H9 (cell line): ENCODE measurements at regions not wholly inside any gene's neighbourhood (a gene's known extent, or its start where the extent isn't known, plus 50 kb on each side); places are given as distances from the start of the nearest gene placed in this dataset.

ENCODE experiments used
- DNase-seq: peaks from one replicate; pipeline ENCODE4 v3.0.0-alpha.2; 2017
- H2AFZ ChIP-seq: one replicate; pipeline ENCODE4 v1.6.1; 2013; ENCODE audit warnings: mild to moderate bottlenecking, low read length, control low read depth, moderate library complexity
- H2AK5ac ChIP-seq: 2 replicates; pipeline ENCODE4 v1.6.1; 2013; ENCODE audit warnings: low read length, control low read depth, mixed read lengths; ENCODE audit not compliant: insufficient read length
- H2BK120ac ChIP-seq: one replicate; pipeline ENCODE4 v1.6.1; 2013; ENCODE audit warnings: low read depth, mild to moderate bottlenecking, low read length, control low read depth, inconsistent platforms; ENCODE audit not compliant: poor library complexity, severe bottlenecking
- H2BK12ac ChIP-seq: 2 replicates; pipeline ENCODE4 v1.6.1; 2013; ENCODE audit warnings: low read length, control low read depth, mixed read lengths, low read depth; ENCODE audit not compliant: insufficient read length
- H2BK15ac ChIP-seq: 2 replicates; pipeline ENCODE4 v1.6.1; 2013; ENCODE audit warnings: low read depth, low read length, control low read depth
- H2BK20ac ChIP-seq: one replicate; pipeline ENCODE4 v1.6.1; 2013; ENCODE audit warnings: low read depth, mild to moderate bottlenecking, low read length, control low read depth, inconsistent platforms; ENCODE audit not compliant: poor library complexity, severe bottlenecking
- H2BK5ac ChIP-seq: 2 replicates; pipeline ENCODE4 v1.6.1; 2013; ENCODE audit warnings: low read length, control low read depth, mixed read lengths; ENCODE audit not compliant: insufficient read length
- H3K14ac ChIP-seq: 2 replicates; pipeline ENCODE4 v1.6.1; 2013; ENCODE audit warnings: low read length, control low read depth; ENCODE audit not compliant: insufficient read depth
- H3K18ac ChIP-seq: 2 replicates; pipeline ENCODE4 v1.6.1; 2013; ENCODE audit warnings: low read depth, mild to moderate bottlenecking, mixed read lengths, low read length, control low read depth; ENCODE audit not compliant: insufficient read length
- H3K23ac ChIP-seq: 2 replicates; pipeline ENCODE4 v1.6.1; 2013; ENCODE audit warnings: low read length, control low read depth, mixed read lengths, low read depth; ENCODE audit not compliant: insufficient read length
- H3K23me2 ChIP-seq: 2 replicates; pipeline ENCODE4 v1.6.1; 2013; ENCODE audit warnings: low read depth, mild to moderate bottlenecking, mixed read lengths, low read length, control low read depth; ENCODE audit not compliant: insufficient read length, poor library complexity, severe bottlenecking
- H3K27ac ChIP-seq: 2 replicates; pipeline ENCODE4 v1.5.1; 2013; ENCODE audit warnings: low read length, control low read depth, mixed read lengths, low read depth; ENCODE audit not compliant: insufficient read length
- H3K27me3 ChIP-seq: 2 replicates; pipeline ENCODE4 v1.6.1; 2013; ENCODE audit warnings: low read length, control low read depth, inconsistent platforms; ENCODE audit not compliant: insufficient read depth
- H3K4ac ChIP-seq: 2 replicates; pipeline ENCODE4 v1.6.1; 2013; ENCODE audit warnings: low read depth, mild to moderate bottlenecking, control low read depth, inconsistent platforms, low read length, moderate library complexity
- H3K4me1 ChIP-seq: 2 replicates; pipeline ENCODE4 v1.6.1; 2013; ENCODE audit warnings: low read length, control low read depth, inconsistent platforms; ENCODE audit not compliant: insufficient read depth
- H3K4me2 ChIP-seq: 2 replicates; pipeline ENCODE4 v1.6.1; 2013; ENCODE audit warnings: low read length, control low read depth, mixed read lengths; ENCODE audit not compliant: insufficient read length, insufficient read depth
- H3K56ac ChIP-seq: 2 replicates; pipeline ENCODE4 v1.6.1; 2013; ENCODE audit warnings: low read depth, mild to moderate bottlenecking, mixed read lengths, low read length, control low read depth; ENCODE audit not compliant: insufficient read length
- H3K79me1 ChIP-seq: 2 replicates; pipeline ENCODE4 v1.6.1; 2013; ENCODE audit warnings: low read depth, mild to moderate bottlenecking, moderate library complexity, low read length, control low read depth, inconsistent platforms; ENCODE audit not compliant: insufficient read depth, poor library complexity, severe bottlenecking
- H3K79me2 ChIP-seq: 2 replicates; pipeline ENCODE4 v1.6.1; 2013; ENCODE audit warnings: low read length, control low read depth, inconsistent platforms; ENCODE audit not compliant: insufficient read depth
- H3K9ac ChIP-seq: 2 replicates; pipeline ENCODE4 v1.6.1; 2013; ENCODE audit warnings: low read length, control low read depth, mixed read lengths; ENCODE audit not compliant: insufficient read length; ENCODE audit errors: extremely low read depth
- H3K9me3 ChIP-seq: one replicate; pipeline ENCODE4 v1.6.1; 2013; ENCODE audit warnings: low read depth, low read length, inconsistent platforms; ENCODE audit not compliant: control insufficient read depth
- H3T11ph ChIP-seq: one replicate; pipeline ENCODE4 v1.6.1; 2013; ENCODE audit warnings: mild to moderate bottlenecking, low read length, control low read depth, inconsistent platforms
- H4K20me1 ChIP-seq: one replicate; pipeline ENCODE4 v1.6.1; 2013; ENCODE audit not compliant: control insufficient read depth, insufficient read length, insufficient read depth
- H4K5ac ChIP-seq: 2 replicates; pipeline ENCODE4 v1.6.1; 2013; ENCODE audit warnings: low read depth, mild to moderate bottlenecking, mixed read lengths, low read length, control low read depth; ENCODE audit not compliant: insufficient read length
- H4K8ac ChIP-seq: replicated peaks from 2 replicates; pipeline ENCODE4 v1.6.1; 2013; ENCODE audit warnings: low read length, control low read depth, mixed read lengths, low read depth; ENCODE audit not compliant: insufficient read length
- H4K91ac ChIP-seq: 2 replicates; pipeline ENCODE4 v1.6.1; 2013; ENCODE audit warnings: low read depth, mild to moderate bottlenecking, moderate library complexity, mixed read lengths, low read length, control low read depth; ENCODE audit not compliant: insufficient read length
- H3K27ac Mint-ChIP-seq, 3 experiments: 2 replicates in 2 of 3; 3 replicates in 1 of 3; pipeline ENCODE4 v1.8.0; 2020 to 2021; ENCODE audit warnings: mixed read lengths in 3 of 3, mild to moderate bottlenecking in 1 of 3, moderate library complexity in 1 of 3
- H3K27me3 Mint-ChIP-seq: 2 replicates; pipeline ENCODE4 v1.8.0; 2021; ENCODE audit warnings: low read depth, mild to moderate bottlenecking, moderate library complexity, mixed read lengths
- H3K36me3 Mint-ChIP-seq, 3 experiments: 2 replicates in 2 of 3; 3 replicates in 1 of 3; pipeline ENCODE4 v1.8.0; 2020 to 2021; ENCODE audit warnings: low read depth in 3 of 3, mixed read lengths in 3 of 3; ENCODE audit not compliant: insufficient read depth in 1 of 3
- H3K4me1 Mint-ChIP-seq, 2 experiments: 2 replicates each; pipeline ENCODE4 v1.8.0; 2020; ENCODE audit warnings: mixed read lengths in 2 of 2
- H3K4me3 Mint-ChIP-seq, 2 experiments: 2 replicates in 1 of 2; 3 replicates in 1 of 2; pipeline ENCODE4 v1.8.0; 2020 to 2021; ENCODE audit warnings: mild to moderate bottlenecking in 2 of 2, mixed read lengths in 2 of 2, moderate library complexity in 1 of 2
- H3K9me3 Mint-ChIP-seq, 2 experiments: 2 replicates in 1 of 2; 3 replicates in 1 of 2; pipeline ENCODE4 v1.8.0; 2020; ENCODE audit warnings: mild to moderate bottlenecking in 2 of 2, mixed read lengths in 2 of 2, moderate library complexity in 1 of 2
- WGBS: extraction: QIAGEN DNeasy Blood & Tissue Kit; methylation state at CpG from one replicate; pipeline ENCODE4 v1.1.7; 2013; ENCODE audit warnings: missing lambda C conversion rate, low lambda C conversion rate, mixed read lengths; ENCODE audit not compliant: insufficient read length; ENCODE audit errors: extremely low coverage; 5-methylcytosine and 5-hydroxymethylcytosine counted together
- TF ChIP-seq, protein P1 (sequence below): fragments of 200-600 bp; sonication (generic); conservative IDR thresholded peaks from 3 replicates; pipeline ENCODE4 v1.8.0; 2021; ENCODE audit warnings: antibody characterized with exemption, mild to moderate bottlenecking

DNA sequence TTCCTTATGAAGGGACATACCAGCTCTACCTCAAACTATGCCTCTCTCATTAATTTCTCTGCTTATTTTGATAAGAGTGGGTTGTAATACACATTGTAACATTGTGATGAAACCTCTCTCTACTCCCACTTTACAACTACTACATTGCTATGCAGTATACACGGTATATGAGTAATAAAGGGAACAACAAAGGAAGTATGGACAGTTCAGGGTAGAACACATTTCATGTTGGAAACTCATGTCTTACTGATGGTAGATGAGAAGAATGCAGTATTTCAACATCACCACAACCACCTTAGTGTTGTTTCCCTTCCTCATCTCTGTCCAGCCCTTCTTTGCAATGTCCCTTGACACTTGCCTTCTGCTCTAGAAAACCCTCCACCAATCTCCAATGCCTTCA lies 515.9 kb upstream of the CELF4 start:
- DNase-seq: no peak
- Histone ChIP-seq H4K91ac (no peak overlapping the region), H3K9me3 (no peaks in the 10 kb centered on the region), H2BK12ac (no peak overlapping the region), H2AFZ (no peak overlapping the region), H3K56ac (no peak overlapping the region), H3K23me2 (no peaks in the 10 kb centered on the region), H4K20me1 (no peaks in the 10 kb centered on the region), H3K9ac (no peak overlapping the region), H2AK5ac (no peak overlapping the region), H3K4me2 (no peak overlapping the region), H3K18ac (no peak overlapping the region), H2BK120ac (no peak overlapping the region), H2BK20ac (no peak overlapping the region), H2BK5ac (no peak overlapping the region), H3T11ph (no peak overlapping the region), H3K79me1 (no peaks in the 10 kb centered on the region), H3K4me1 (no peaks in the 10 kb centered on the region), H3K23ac (no peak overlapping the region), H3K27me3 (no peaks in the 10 kb centered on the region), H3K14ac (no peak overlapping the region), H3K79me2 (no peaks in the 10 kb centered on the region), H3K27ac (no peak overlapping the region), H3K4ac (no peak overlapping the region), H2BK15ac (no peak overlapping the region), H4K8ac (no peak overlapping the region), H4K5ac (no peak overlapping the region)
- Mint-ChIP-seq H3K36me3 (no peaks in the 10 kb centered on the region; a peak in 1 of 7 replicates), H3K4me3 (no peak overlapping the region), H3K27ac (no peak overlapping the region), H3K4me1 (peaks cover 4 to 6% of the 10 kb centered on the region in 2 experiments; a peak in 2 of 4 replicates), H3K27me3 (no peaks in the 10 kb centered on the region), H3K9me3 (no peaks in the 10 kb centered on the region)
- WGBS: no CpG with 5 or more reads among the region's 1 CpG
- TF ChIP-seq, protein P1, sequence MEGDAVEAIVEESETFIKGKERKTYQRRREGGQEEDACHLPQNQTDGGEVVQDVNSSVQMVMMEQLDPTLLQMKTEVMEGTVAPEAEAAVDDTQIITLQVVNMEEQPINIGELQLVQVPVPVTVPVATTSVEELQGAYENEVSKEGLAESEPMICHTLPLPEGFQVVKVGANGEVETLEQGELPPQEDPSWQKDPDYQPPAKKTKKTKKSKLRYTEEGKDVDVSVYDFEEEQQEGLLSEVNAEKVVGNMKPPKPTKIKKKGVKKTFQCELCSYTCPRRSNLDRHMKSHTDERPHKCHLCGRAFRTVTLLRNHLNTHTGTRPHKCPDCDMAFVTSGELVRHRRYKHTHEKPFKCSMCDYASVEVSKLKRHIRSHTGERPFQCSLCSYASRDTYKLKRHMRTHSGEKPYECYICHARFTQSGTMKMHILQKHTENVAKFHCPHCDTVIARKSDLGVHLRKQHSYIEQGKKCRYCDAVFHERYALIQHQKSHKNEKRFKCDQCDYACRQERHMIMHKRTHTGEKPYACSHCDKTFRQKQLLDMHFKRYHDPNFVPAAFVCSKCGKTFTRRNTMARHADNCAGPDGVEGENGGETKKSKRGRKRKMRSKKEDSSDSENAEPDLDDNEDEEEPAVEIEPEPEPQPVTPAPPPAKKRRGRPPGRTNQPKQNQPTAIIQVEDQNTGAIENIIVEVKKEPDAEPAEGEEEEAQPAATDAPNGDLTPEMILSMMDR: no peak
